PFSK-1 (cell line): ENCODE measurements at regions not wholly inside any gene's neighbourhood (a gene's known extent, or its start where the extent isn't known, plus 50 kb on each side); places are given as distances from the start of the nearest gene placed in this dataset.

Experiments
- FOXP2 ChIP-seq: optimal IDR thresholded peaks from 2 replicates; pipeline ENCODE3; 2011; ENCODE audit warnings: borderline replicate concordance, control low read depth, inconsistent platforms; ENCODE audit not compliant: insufficient read depth; ENCODE audit errors: extremely low read length, extremely low read depth
- POLR2AphosphoS5 ChIP-seq: IDR thresholded peaks from 2 replicates; pipeline ENCODE4 v1.6.1; 2012; ENCODE audit warnings: low read depth, mild to moderate bottlenecking, control low read depth, low read length, moderate library complexity
- SIN3A ChIP-seq: IDR thresholded peaks from 2 replicates; pipeline ENCODE4 v1.6.1; 2012; ENCODE audit warnings: mild to moderate bottlenecking, low read length, moderate library complexity, borderline replicate concordance; ENCODE audit not compliant: insufficient read depth
- TAF1 ChIP-seq: IDR thresholded peaks from 2 replicates; pipeline ENCODE4 v1.6.1; 2012; ENCODE audit warnings: low read length, control low read depth, borderline replicate concordance; ENCODE audit not compliant: insufficient read depth
- TF ChIP-seq, protein P1 (sequence below), 2 experiments: IDR thresholded peaks; 2 replicates each; pipeline versions ENCODE4 v1.6.1 to v1.8.0; 2011 to 2012; ENCODE audit warnings: low read depth in 2 of 2, low read length in 2 of 2, control low read depth in 1 of 2, inconsistent platforms in 1 of 2, mild to moderate bottlenecking in 1 of 2, moderate library complexity in 1 of 2; ENCODE audit not compliant: insufficient read depth in 1 of 2

DNA sequence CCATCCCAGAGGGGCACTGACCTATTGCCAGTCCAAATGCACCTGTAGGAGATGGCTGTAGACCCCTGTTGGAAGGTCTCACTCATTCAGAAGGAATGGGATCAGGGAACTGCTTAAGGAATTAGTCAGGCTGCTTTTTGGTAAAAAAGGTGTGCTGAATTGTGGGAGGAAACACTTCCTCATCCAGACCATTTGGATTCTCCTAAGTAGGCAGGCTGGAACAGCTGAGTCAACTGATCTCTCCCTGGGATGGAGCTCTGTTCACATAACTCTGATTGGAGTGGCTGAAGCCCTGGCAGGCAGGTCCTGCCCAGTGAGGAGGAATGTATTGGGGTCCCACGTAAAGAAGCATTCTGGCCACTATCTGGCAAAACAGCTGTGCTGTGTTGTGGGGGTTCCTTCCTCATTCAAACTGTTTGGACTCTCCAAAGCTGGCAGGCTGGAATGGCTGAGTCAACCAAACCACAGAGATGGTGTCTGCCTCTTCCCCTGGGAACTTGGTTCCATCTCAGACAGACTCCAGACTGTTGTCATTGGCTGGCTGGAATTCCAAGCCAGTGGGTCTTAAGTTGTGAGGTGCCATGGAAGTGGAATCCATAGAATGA is 70.7 kb upstream of the PDC start:
- TF ChIP-seq POLR2AphosphoS5 (no peak), SIN3A (no peak), TAF1 (no peak), FOXP2 (no peak)
- TF ChIP-seq, protein P1, sequence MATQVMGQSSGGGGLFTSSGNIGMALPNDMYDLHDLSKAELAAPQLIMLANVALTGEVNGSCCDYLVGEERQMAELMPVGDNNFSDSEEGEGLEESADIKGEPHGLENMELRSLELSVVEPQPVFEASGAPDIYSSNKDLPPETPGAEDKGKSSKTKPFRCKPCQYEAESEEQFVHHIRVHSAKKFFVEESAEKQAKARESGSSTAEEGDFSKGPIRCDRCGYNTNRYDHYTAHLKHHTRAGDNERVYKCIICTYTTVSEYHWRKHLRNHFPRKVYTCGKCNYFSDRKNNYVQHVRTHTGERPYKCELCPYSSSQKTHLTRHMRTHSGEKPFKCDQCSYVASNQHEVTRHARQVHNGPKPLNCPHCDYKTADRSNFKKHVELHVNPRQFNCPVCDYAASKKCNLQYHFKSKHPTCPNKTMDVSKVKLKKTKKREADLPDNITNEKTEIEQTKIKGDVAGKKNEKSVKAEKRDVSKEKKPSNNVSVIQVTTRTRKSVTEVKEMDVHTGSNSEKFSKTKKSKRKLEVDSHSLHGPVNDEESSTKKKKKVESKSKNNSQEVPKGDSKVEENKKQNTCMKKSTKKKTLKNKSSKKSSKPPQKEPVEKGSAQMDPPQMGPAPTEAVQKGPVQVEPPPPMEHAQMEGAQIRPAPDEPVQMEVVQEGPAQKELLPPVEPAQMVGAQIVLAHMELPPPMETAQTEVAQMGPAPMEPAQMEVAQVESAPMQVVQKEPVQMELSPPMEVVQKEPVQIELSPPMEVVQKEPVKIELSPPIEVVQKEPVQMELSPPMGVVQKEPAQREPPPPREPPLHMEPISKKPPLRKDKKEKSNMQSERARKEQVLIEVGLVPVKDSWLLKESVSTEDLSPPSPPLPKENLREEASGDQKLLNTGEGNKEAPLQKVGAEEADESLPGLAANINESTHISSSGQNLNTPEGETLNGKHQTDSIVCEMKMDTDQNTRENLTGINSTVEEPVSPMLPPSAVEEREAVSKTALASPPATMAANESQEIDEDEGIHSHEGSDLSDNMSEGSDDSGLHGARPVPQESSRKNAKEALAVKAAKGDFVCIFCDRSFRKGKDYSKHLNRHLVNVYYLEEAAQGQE (IDR thresholded peaks at IDR 0.05; ENCODE audit: insufficient read depth in 1 of 2, low read depth in 2 of 2, low read length in 2 of 2): no peak

DNA sequence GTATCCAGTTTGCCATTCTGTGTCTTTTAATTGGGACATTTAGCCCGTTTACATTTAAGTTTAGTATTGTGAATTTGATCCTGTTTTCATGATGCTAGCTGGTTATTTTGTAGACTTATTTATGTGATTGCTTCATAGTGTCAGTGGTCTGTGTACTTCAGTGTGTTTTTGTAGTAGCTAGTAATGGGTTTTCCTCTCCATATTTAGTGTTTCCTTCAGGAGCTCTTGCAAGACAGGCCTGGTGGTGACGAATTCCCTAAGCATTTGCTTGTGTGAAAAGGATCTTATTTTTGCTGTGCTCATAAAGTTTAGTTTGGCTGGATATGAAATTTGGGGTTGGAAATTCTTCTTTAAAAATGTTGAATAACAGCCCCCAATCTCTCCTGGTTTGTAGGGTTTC is 69.2 kb upstream of the PDC start:
- TF ChIP-seq POLR2AphosphoS5: no peak
- no peak for TF ChIP-seq SIN3A
- TF ChIP-seq, protein P1 (IDR thresholded peaks at IDR 0.05; ENCODE audit: insufficient read depth in 1 of 2, low read depth in 2 of 2, low read length in 2 of 2): no peak
- TF ChIP-seq TAF1: no peak
- no peak for TF ChIP-seq FOXP2

DNA sequence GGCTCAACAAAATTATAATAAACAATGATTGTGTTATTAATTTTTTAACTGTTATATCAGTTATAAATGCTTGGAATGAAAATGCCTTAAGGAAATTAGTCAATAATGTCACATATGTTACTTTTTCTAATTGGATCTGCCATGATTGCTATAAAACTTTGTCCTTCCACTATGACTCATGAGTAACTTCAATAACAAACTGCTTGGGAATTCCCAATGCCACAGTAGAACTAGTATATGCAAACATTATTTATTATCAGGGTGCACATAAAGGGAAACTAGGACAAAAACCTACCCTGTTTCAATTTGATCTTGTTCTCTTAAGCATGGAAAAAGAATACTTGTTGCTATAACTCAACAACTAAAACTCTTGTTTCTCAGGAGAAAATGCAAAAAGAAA is 59.1 kb upstream of the PDC start:
- TF ChIP-seq FOXP2: no peak

DNA sequence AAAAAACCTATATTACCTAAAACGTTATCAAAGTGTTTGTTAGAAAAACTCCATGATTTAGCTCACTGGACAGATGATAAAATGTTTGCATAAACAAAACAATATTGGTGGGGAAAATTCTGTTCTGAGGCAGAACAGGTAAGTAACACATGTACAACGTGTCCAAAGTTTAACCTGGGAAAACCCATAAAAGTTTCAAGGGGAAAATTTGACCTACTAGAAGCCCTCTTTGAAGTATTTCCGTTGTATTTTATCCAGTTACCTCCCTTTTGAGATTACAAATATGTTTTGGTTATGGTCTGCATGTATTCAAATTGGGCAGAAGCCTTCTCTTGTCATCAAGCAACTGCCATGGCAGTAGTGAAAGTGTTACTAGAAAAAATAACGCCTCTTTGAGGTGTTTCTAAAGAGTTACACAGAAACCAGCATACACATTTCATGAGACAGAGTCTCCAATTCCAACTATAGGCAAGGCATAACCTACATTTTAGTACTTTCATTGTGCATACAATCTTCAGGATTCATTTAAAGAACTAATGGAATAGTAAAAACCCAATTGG is 58.0 kb upstream of the PDC start:
- TF ChIP-seq FOXP2 (no peak), TAF1 (no peak), SIN3A (no peak), POLR2AphosphoS5 (no peak)
- TF ChIP-seq, protein P1 (IDR thresholded peaks at IDR 0.05; ENCODE audit: insufficient read depth in 1 of 2, low read depth in 2 of 2, low read length in 2 of 2): no peak

DNA sequence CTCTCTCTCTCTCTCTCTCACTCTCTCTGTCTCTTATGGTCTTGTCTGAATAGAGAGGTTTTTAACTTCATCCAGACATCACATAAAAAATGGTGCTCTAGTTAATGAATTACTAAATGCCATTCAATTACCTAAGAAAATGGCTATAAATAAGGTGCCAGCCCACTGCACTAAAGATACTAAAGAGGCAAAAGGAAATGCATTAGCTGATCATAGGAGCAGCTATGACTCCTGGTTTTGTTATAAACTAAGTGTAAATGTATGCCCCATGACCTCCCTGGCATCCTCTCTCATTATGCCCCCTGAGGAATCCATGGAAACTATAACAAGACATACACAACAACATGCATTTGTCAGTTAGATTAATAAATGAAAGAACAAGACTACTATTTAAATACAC is 57.5 kb upstream of the PDC start:
- TF ChIP-seq FOXP2 (no peak), TAF1 (no peak), POLR2AphosphoS5 (no peak), SIN3A (no peak)
- TF ChIP-seq, protein P1 (IDR thresholded peaks at IDR 0.05; ENCODE audit: insufficient read depth in 1 of 2, low read depth in 2 of 2, low read length in 2 of 2): no peak
